HEK293T (cell line): ENCODE measurements at regions not wholly inside any gene's neighbourhood (a gene's known extent, or its start where the extent isn't known, plus 50 kb on each side); places are given as distances from the start of the nearest gene placed in this dataset.

Experiments
- ARNT ChIP-seq: fragments of 450-650 bp; IDR thresholded peaks from 2 replicates; pipeline ENCODE4 v1.6.1; 2017; ENCODE audit warnings: mild to moderate bottlenecking
- BHLHE40 ChIP-seq: fragments of 450-650 bp; IDR thresholded peaks from 2 replicates; pipeline ENCODE4 v1.6.1; 2016; ENCODE audit warnings: mild to moderate bottlenecking, moderate library complexity, borderline replicate concordance
- FOXA1 ChIP-seq: fragments of 450-650 bp; IDR thresholded peaks from 2 replicates; pipeline ENCODE4 v1.6.1; 2016; ENCODE audit warnings: mild to moderate bottlenecking
- FOXM1 ChIP-seq: fragments of 450-650 bp; IDR thresholded peaks from 2 replicates; pipeline ENCODE4 v1.6.1; 2017; ENCODE audit warnings: mild to moderate bottlenecking, borderline replicate concordance
- NFRKB ChIP-seq: fragments of 450-650 bp; IDR thresholded peaks from 2 replicates; pipeline ENCODE4 v1.6.1; 2016; ENCODE audit warnings: mild to moderate bottlenecking, moderate library complexity
- SP1 ChIP-seq: fragments of 450-650 bp; IDR thresholded peaks from 2 replicates; pipeline ENCODE4 v1.6.1; 2017
- SUZ12 ChIP-seq: fragments of 450-650 bp; IDR thresholded peaks from 2 replicates; pipeline ENCODE4 v1.6.1; 2016; ENCODE audit warnings: mild to moderate bottlenecking
- TARDBP ChIP-seq: fragments of 450-650 bp; IDR thresholded peaks from 2 replicates; pipeline ENCODE4 v1.6.1; 2016

- TF ChIP-seq SUZ12 (no peak), FOXA1 (no peak), ARNT (no peak), NFRKB (no peak), SP1 (no peak), FOXM1 (no peak), BHLHE40 (no peak), TARDBP (no peak)
Measured at GRCh38 chr15:39503526-39503925, 77.4 kb upstream of the THBS1 start.
